ENCODE measurements at regions not wholly inside any gene's neighbourhood (a gene's known extent, or its start where the extent isn't known, plus 50 kb on each side); places are given as distances from the start of the nearest gene placed in this dataset.

- H2BK20ac ChIP-seq (ENCODE audit: low read depth, low read length, poor library complexity, severe bottlenecking), result no peak overlapping the region
- H3K23me2 ChIP-seq (ENCODE audit: insufficient read length, low read depth, low read length, poor library complexity, severe bottlenecking), result no peaks in the 10 kb centered on the region
- H3K9ac ChIP-seq (ENCODE audit: extremely low read depth, insufficient read length, low read length), result no peak overlapping the region
- no peak overlapping the region for H3K4ac ChIP-seq (ENCODE audit: low read depth, low read length)
- no peak for TF ChIP-seq CTCF (conservative IDR thresholded peaks at IDR 0.05)
- Mint-ChIP-seq H3K27me3 (ENCODE audit: low read depth) (no peaks in the 10 kb centered on the region), H3K9me3 (no peaks in the 10 kb centered on the region), H3K36me3 (ENCODE audit: insufficient read depth in 1 of 3, low read depth in 3 of 3) (peaks cover 0 to 5% (median 0%) of the 10 kb centered on the region in 3 experiments; a peak in 2 of 7 replicates), H3K4me1 (peaks cover 4 to 9% of the 10 kb centered on the region in 2 experiments), H3K27ac (no peak overlapping the region), H3K4me3 (no peak overlapping the region)
- H3K56ac ChIP-seq (ENCODE audit: insufficient read length, low read depth, low read length), result no peak overlapping the region
- H2BK12ac ChIP-seq (ENCODE audit: insufficient read length, low read depth, low read length), result no peak overlapping the region
- H3K18ac ChIP-seq (ENCODE audit: insufficient read length, low read depth, low read length), result no peak overlapping the region
- no peak overlapping the region for H2AK5ac ChIP-seq (ENCODE audit: insufficient read length, low read length)
- no peak overlapping the region for H2BK5ac ChIP-seq (ENCODE audit: insufficient read length, low read length)
- no peaks in the 10 kb centered on the region for H3K27me3 ChIP-seq (ENCODE audit: insufficient read depth, low read length)
- H2BK120ac ChIP-seq (ENCODE audit: low read depth, low read length, poor library complexity, severe bottlenecking), result no peak overlapping the region
- H3K9me3 ChIP-seq (ENCODE audit: control insufficient read depth, low read depth, low read length), result no peaks in the 10 kb centered on the region
- H4K20me1 ChIP-seq (ENCODE audit: control insufficient read depth, insufficient read depth, insufficient read length), result no peaks in the 10 kb centered on the region
- H3T11ph ChIP-seq (ENCODE audit: low read length), result no peak overlapping the region
- H3K4me1 ChIP-seq (ENCODE audit: insufficient read depth, low read length), result no peaks in the 10 kb centered on the region
- DNase-seq, result no peak
- no peak overlapping the region for H3K14ac ChIP-seq (ENCODE audit: insufficient read depth, low read length)
- H2AFZ ChIP-seq (ENCODE audit: low read length), result no peak overlapping the region
- no peak overlapping the region for H4K8ac ChIP-seq (replicated peaks; ENCODE audit: insufficient read length, low read depth, low read length)
- no peak overlapping the region for H4K91ac ChIP-seq (ENCODE audit: insufficient read length, low read depth, low read length)
- H3K27ac ChIP-seq (ENCODE audit: insufficient read length, low read depth, low read length), result no peak overlapping the region
- no peak overlapping the region for H3K23ac ChIP-seq (ENCODE audit: insufficient read length, low read depth, low read length)
- H4K5ac ChIP-seq (ENCODE audit: insufficient read length, low read depth, low read length), result no peak overlapping the region
- H2BK15ac ChIP-seq (ENCODE audit: low read depth, low read length), result no peak overlapping the region
- H3K4me2 ChIP-seq (ENCODE audit: insufficient read depth, insufficient read length, low read length), result no peak overlapping the region
- no peaks in the 10 kb centered on the region for H3K79me1 ChIP-seq (ENCODE audit: insufficient read depth, low read depth, low read length, poor library complexity, severe bottlenecking)
- no peaks in the 10 kb centered on the region for H3K79me2 ChIP-seq (ENCODE audit: insufficient read depth, low read length)
These were observed 763.2 kb upstream of the TENM4 start for GRCh38 chr11:80204021-80204420.

All from H9 (cell line).